ENCODE measurements at regions not wholly inside any gene's neighbourhood (a gene's known extent, or its start where the extent isn't known, plus 50 kb on each side); places are given as distances from the start of the nearest gene placed in this dataset.

DNA sequence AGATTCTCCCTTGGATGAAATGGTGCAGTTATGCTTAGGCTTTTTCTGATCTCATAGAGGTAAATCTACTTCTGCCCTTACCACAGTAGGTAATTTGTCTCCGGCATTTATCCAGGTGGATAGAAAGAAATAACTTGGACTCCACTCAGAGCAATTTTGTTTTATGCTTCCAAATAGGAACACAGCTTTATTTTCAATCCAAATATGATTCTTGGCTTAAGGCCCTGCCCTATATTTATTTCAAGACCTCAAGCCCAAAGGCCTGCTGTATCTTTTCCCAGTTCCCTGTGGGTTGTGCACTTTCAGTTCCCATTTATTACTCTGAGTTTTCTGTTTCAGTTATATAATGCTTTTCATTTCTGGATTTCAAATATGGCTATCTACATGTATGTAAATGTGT, 274.2 kb upstream of the SMC2 start:
- DNase-seq (ENCODE audit: extremely low read depth in 1 of 11, low read depth in 9 of 11, low spot score in 4 of 11), result no peak

DNA sequence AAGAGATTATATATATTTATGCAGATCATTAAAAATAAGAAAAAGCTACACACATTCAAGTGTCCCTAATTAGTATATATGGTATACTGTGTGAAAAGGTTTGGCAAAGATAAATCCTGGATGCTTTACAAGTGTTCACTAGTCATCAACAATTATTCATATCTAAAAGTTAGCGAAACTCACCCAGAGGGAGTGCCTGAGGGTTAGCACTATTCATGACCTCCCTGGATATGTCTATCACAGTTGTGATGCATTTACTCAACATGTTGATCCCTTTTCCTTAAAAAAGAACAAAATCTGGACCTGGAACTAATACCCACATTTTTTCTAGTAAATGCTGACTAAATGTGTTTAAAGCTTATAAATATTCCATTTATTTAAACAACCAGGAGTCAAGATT, 273.0 kb upstream of the SMC2 start:
- DNase-seq (ENCODE audit: extremely low read depth in 1 of 11, low read depth in 9 of 11, low spot score in 4 of 11), result no peak

DNA sequence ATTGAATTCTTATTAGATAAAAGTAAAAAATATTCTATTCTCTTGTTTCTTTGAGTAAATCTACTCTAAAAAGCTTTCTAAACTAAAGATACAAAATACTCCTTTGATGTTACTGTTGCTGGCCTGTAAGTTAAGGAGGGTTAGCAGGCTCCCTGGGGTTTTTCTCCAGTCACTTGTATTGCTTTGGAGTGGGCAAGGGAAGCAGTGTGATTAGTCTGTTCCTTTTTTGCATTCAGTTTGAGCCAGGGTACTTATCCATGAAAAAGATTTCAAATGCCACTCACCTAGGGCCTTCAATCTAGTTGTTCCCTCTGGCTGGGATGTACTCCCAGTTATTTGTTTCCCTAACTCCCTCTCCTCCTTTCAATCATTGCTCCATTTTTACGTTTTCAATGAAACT, 256.2 kb upstream of the SMC2 start:
- DNase-seq (ENCODE audit: extremely low read depth in 1 of 11, low read depth in 9 of 11, low spot score in 4 of 11), result no peak

DNA sequence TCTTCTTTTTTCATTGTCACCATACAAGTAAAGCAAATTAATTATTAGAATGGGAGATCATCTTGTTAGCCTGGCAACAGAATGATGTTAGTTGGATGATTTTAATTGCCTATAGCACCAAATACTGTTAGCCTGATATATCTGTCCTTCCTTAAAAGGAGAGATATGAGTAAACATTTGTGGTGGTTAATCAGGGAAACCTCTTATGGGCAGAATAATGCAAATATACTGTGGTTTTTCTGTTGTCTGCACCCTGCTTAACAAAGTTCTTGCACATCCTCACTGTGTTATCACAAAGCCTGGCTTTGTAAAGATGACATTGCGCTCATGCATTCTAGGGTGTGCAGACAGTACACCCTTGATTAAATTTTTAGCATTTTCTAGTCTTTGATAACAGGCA, 254.9 kb upstream of the SMC2 start:
- DNase-seq (ENCODE audit: extremely low read depth in 1 of 11, low read depth in 9 of 11, low spot score in 4 of 11), result no peak

DNA sequence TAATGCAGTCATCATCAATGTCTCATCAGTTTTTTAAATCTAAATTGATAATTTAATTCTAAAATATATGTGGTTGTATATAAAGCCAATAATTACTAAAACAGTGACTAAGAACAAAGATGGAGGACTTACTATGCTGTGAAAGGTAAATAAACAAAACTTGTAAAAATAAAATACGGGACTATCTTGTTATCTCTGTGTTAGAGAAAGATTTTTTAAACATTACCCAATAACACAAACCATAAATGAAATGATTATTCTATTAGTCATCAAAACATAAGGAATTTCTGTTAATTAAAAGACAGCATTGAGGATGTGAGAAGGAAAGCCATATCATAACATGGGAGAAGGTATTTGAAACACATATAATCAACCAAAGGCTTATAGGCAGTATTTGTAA, 226.2 kb upstream of the SMC2 start:
- no peak for DNase-seq (ENCODE audit: extremely low read depth in 1 of 11, low read depth in 9 of 11, low spot score in 4 of 11)

DNA sequence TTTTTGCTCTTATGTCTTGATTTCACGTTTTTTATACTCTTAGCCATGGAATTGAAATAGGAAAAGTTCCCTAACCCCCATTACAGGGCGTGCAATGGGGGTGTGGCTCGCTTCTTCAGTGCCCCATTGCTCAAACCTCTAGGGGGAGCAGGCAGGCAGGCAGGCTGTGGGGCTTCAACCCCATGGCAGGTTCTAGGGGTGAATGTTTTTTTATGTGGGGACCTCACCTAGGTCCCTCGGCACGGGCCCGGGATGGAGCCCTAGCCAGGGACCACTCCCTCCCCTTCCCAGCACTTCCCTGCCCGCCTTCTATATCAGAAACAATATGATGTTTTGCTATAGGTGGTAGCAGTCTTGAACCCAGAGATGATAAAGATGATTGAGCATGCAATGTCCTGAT, 221.3 kb upstream of the SMC2 start:
- no peak for DNase-seq (ENCODE audit: extremely low read depth in 1 of 11, low read depth in 9 of 11, low spot score in 4 of 11)

DNA sequence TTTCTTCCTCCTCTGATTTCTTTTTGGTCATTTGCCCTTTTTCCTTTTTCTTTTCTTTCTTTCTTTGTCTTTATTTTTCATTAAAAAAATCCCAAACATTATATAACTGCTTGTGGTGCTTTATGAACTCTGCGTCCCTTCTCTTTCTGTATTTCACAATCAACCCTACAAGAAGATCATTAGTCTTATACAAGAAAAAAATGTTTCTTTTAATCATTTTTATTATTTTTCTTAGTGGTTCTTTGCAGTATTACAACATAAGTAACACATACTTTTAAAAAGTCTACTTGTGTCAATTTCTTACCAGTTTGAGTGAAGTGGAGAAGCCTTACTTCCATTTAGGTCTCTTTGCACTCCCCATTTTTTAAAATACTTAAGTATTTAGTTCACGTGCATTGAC, 212.7 kb upstream of the SMC2 start:
- DNase-seq (ENCODE audit: extremely low read depth in 1 of 11, low read depth in 9 of 11, low spot score in 4 of 11), result no peak

DNA sequence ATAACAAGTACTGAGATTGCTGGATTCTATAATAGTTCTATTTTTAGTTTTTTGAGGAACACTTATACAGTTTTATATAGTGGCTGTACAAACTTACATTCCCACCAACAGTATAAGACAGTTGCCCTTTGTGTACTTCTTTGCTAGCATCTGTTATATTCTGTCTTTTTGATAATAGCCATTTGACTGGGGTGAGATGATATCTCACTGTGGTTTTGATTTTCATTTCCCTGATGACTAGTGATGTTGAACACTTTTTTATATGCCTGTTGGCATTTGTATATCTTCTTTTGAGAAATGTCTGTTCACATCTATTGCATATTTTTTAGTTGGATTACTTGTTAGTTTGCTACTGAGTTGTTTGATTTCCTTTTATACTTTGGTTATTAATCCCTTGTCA, 204.1 kb upstream of the SMC2 start:
- DNase-seq (ENCODE audit: extremely low read depth in 1 of 11, low read depth in 9 of 11, low spot score in 4 of 11), result no peak

DNA sequence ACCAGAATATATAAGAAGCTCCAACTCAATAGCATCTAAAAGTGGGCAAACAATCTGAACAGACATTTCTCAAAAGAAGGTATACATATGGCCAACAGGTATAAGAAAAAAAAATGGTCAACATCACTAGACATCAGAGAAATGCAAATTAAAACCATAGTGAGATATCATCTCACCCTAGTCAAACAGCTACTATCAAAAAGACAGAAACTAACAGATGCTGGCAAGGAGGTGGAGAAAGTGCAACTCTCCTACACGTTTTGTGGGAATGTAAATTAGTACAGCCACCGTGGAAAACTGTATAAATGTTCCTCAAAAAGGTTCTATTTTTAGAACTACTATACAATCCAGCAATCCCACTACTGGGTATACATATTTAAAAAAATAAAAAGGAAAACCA, 199.9 kb upstream of the SMC2 start:
- DNase-seq (ENCODE audit: extremely low read depth in 1 of 11, low read depth in 9 of 11, low spot score in 4 of 11), result no peak

DNA sequence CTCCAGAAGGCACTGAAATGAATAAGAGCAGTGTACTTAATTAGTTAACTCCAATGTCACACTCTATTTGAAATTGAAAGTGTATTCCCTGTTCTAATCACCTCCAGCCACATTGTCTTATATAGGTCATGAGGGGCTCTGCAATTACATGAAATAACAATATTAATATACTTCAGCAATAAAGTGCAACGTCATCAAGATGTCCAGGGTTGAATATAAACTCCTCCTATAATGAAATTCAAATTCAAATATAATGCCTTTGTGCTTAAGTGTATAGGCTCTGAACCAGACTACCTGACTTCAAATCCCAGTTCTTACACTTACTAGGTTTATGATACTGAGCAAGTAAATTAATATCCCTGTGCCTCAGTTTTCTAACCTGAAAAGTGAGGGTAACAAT, 195.6 kb upstream of the SMC2 start:
- no peak for DNase-seq (ENCODE audit: extremely low read depth in 1 of 11, low read depth in 9 of 11, low spot score in 4 of 11)

DNA sequence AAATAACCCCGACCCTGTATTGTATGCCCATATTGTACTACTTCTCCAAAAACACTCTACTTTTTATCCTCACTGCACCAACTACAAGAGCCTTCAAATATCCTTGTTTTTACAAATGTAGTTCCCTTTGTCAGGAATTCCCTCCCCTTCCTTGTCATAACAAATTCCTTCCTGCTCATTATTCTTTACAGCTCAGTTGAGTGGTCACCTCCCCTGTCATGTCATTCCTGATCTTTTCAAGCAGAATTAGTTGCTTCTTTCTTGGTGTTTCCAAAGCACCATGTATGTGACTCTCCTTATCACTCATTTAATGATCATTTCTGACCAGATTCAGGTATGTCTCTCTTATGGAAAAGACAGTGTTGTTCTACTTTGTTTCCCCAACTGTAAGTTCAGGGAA, 194.2 kb upstream of the SMC2 start:
- peak in 2 of 11 donors; percentile 4 to 5 for DNase-seq (ENCODE audit: extremely low read depth in 1 of 11, low read depth in 9 of 11, low spot score in 4 of 11)

DNA sequence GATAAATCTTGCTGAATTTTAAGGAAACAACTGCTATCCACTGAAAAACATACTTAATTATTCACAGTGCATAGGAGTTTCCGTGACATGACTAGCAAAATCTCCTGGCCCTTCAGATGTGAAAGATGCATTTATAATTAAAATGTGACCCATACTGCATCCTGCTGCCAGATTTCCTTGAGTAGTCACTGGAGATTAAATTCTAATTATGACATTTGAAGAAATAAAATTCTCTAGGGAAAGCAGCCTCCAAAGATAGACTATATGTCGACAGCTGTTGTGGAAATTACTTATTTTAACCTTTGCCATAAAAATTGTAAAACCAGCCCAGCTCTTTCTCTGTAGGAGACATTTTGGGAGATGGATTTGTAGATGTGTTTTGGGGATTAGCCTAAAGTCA, 193.6 kb upstream of the SMC2 start:
- peak in 7 of 11 donors; percentile 7 to 29 (median 17) for DNase-seq (ENCODE audit: extremely low read depth in 1 of 11, low read depth in 9 of 11, low spot score in 4 of 11)

DNA sequence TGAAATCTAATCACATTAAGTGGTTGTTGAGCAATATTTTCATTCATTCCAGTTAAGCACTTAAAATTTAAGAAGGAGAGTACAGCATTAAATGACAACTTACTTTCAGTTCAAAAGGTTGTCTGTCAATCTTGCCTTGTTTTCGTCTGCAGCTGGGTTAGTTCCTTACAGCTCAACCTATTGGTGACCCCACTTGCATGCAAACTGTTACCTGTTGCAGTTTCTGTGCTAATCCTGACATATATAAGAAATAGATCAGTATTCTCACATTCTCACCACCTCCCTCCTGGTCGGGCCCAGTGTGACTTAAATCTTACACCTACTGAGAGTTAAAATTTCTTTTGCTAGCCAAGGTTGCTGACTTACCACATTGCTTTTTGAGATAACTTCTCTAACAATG, 191.8 kb upstream of the SMC2 start:
- DNase-seq (ENCODE audit: extremely low read depth in 1 of 11, low read depth in 9 of 11, low spot score in 4 of 11), result no peak

DNA sequence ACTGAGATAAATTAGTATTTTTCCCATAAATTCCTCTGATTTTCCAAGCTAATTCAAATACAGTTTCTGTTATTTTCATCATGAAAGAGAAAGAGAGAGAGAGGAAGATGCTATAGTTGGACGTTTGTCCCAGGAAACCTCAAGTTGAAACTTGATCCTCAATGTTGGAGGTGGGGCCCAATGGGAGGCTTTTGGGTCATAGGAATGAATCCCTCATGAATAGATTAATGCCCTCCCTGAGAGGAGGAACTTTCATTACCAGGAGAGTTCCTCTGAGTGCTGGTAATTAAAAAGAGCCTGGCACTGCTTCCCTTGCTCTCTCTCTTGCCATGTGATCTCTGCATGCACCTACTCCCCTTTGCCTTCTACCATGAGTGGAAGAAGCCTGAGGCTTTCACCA, 189.9 kb upstream of the SMC2 start:
- DNase-seq (ENCODE audit: extremely low read depth in 1 of 11, low read depth in 9 of 11, low spot score in 4 of 11), result no peak

DNA sequence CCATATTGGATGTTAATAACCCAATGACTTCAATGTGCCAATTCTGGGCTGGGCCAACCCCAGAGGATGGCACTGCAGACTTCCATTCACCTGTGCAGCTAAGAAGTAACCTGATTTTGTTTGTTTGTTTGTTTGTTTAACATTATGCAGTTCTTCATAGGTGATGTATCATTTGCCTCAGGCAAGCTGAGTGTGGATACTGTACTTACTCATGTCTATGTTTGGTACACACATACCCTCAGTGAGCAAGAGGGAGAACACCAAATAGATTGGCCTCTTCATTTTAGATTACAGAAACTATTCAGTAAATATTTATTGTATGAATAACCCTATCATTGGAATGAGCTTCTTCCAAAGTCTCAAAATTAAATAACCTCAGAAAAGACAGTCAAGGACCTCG, 180.2 kb upstream of the SMC2 start:
- DNase-seq (ENCODE audit: extremely low read depth in 1 of 11, low read depth in 9 of 11, low spot score in 4 of 11), result no peak

DNA sequence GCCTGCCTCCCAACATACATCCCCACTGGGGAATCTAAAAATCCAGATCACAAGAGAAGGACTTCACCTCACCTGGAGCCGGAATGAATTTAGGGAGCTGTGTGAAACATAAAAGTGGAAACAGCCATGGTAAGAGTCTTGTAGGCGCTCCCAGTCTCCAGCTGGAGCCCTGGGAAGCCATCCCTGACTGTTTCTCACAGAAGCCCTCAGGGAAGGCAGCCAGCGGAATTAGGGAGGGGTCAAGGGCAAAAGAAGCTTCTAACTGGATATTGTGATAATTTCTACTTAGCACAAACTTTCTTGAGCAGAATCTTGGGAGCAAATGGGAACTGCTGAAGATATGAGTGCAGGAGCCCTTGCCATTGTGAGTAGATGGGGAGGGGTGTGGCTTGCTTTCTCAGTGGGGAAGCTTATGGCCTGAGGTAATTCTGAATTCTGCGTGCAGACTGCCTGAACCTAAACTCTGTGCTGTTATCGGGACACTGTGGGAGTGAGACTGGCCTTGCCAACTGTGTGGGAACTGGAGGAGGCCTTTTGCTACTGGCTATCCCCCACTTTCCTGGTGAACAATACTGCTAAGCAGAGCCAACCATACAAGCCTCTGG, 174.4 kb upstream of the SMC2 start:
- DNase-seq (ENCODE audit: extremely low read depth in 1 of 11, low read depth in 9 of 11, low spot score in 4 of 11), result no peak

DNA sequence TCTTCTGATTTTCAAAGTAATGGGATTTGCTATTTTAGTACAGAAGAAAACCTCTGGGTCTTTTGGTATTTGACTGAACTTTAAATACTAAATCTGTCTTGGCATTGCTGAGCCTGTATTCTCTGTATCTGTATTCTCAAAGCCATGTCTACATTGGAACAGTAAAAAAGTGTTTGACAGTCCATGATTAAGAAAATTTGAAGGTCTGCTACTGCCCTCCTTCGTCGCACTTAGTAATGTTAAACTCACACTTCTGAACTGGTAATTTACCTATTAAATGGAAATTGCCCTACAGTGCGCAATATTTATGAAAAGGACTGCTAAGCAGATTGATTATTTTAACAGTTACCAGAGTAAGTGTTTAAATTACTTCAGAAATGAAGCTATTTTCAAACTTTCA, 165.7 kb upstream of the SMC2 start:
- DNase-seq (ENCODE audit: extremely low read depth in 1 of 11, low read depth in 9 of 11, low spot score in 4 of 11), result no peak

DNA sequence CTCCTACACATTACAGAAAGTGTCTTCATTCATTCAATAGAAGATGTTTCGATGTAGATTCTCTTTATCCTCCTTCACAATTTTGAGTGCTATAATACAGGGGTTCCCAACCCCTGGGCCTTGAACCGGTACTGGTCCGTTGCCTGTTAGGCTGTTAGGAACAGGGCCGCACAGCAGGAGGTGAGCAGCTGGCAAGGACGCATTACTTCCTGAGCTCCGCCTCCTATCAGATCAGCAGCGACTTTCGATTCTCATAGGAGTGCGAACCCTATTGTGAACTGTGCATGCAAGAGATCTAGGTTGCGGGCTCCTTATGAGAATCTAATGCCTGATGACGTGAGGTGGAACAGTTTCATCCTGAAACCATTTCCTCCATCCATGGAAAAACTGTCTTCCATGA, 153.0 kb upstream of the SMC2 start:
- no peak for DNase-seq (ENCODE audit: extremely low read depth in 1 of 11, low read depth in 9 of 11, low spot score in 4 of 11)

DNA sequence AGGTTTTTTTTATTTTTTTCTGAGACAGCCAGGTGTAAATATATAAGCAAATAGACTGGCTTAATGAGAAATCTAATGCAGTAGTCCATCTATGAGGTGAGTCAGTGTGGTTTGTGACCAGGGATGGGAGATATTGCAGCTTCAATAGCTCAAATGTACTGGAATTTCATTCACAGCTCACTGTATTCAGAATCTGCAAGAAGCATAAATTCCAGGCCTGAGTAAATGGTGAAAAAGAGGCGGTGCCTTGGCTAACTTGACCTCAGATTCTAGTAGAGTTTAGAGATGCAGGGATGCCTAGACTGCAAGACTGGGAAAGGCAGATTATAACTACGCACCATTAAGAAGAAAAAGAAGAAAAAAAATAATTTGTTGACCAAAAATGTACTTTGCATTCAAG, 151.9 kb upstream of the SMC2 start:
- DNase-seq (ENCODE audit: extremely low read depth in 1 of 11, low read depth in 9 of 11, low spot score in 4 of 11), result no peak

DNA sequence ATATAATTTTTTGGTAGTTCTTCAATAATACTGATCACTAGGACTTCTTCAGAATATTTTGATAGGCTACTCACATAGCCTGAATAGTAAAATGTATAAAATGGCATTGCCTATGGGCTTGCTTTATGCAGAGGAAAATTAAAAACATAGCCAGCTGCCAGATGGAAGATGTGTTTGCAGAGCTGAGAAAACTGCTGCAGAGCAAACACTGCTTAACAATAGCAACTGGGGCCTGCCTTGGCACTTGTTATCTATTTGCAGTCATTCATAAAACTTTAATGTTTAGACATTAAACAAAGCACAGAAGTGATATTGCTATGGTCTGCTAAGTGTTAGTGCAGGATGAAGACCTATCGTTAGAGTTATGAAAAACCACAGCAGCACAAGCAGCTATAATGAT, 151.5 kb upstream of the SMC2 start:
- DNase-seq (ENCODE audit: extremely low read depth in 1 of 11, low read depth in 9 of 11, low spot score in 4 of 11), result no peak

DNA sequence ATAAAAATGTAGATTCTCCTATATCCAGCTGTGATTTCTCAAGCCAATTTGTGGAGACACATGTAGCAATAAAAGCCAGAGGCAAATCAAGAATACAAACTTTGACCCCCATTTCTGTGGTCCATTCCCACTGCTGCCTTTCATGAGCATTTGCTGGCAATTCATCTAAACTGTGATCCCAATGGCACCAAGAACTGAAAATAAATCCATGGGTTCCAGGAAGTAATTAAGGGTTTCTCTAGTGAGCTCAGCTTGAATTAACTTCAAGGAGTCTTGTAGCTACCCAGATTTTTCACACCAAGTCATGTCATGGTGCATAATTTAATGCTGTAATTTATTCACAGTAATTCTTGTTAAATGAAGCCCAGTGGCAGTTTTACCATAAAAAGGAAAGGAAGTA, 145.0 kb upstream of the SMC2 start:
- DNase-seq (ENCODE audit: extremely low read depth in 1 of 11, low read depth in 9 of 11, low spot score in 4 of 11), result peak; percentile 33 to 73 (median 42)

DNA sequence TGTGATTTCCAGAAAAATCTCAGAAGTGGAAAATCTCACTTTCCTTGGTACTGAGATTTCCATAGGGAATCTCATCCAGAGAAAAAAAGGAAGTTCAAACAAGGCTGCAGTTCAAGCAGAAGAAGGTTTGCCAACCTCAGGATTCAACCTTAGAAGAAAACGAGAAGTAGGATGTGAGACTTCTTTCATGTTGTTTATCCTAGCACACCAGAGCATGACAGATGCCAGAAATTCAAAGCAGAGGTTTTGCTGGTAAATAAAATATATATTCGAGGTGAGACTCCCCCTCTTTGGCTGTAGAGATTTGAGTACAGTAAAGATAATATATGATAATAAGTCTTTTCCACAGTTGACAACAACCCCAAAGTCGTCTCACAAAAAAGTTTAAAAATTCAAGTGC, 116.9 kb upstream of the SMC2 start:
- no peak for DNase-seq (ENCODE audit: extremely low read depth in 1 of 11, low read depth in 9 of 11, low spot score in 4 of 11)
